ENCODE measurements at regions not wholly inside any gene's neighbourhood (a gene's known extent, or its start where the extent isn't known, plus 50 kb on each side); places are given as distances from the start of the nearest gene placed in this dataset.

DNA sequence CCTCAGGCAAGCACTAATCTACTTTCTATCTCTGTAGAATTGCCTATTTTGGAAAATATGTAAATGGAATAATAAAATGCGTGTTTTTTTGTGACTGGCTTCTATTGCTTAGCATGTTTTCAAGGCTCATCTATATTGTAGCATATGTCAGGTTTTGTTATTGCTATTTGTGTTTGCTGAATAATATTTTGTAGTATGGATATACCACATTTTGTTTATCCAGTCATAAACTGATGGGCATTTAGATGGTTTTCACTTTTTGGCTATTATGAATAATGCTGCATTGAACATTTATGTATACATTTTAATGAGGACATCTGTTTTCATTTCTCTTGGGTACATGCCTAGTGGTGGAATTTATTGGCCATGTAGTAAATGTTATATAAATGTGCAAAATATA lies 183.3 kb upstream of the ZP4 start:
- TF ChIP-seq, protein P1, sequence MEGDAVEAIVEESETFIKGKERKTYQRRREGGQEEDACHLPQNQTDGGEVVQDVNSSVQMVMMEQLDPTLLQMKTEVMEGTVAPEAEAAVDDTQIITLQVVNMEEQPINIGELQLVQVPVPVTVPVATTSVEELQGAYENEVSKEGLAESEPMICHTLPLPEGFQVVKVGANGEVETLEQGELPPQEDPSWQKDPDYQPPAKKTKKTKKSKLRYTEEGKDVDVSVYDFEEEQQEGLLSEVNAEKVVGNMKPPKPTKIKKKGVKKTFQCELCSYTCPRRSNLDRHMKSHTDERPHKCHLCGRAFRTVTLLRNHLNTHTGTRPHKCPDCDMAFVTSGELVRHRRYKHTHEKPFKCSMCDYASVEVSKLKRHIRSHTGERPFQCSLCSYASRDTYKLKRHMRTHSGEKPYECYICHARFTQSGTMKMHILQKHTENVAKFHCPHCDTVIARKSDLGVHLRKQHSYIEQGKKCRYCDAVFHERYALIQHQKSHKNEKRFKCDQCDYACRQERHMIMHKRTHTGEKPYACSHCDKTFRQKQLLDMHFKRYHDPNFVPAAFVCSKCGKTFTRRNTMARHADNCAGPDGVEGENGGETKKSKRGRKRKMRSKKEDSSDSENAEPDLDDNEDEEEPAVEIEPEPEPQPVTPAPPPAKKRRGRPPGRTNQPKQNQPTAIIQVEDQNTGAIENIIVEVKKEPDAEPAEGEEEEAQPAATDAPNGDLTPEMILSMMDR (IDR thresholded peaks at IDR 0.05; ENCODE audit: low read length, missing control alignments): no peak
- no peak for DNase-seq (ENCODE audit: low read depth)
- no peak overlapping the region for H3K4me3 ChIP-seq (replicated peaks; ENCODE audit: low read depth, low read length)

DNA sequence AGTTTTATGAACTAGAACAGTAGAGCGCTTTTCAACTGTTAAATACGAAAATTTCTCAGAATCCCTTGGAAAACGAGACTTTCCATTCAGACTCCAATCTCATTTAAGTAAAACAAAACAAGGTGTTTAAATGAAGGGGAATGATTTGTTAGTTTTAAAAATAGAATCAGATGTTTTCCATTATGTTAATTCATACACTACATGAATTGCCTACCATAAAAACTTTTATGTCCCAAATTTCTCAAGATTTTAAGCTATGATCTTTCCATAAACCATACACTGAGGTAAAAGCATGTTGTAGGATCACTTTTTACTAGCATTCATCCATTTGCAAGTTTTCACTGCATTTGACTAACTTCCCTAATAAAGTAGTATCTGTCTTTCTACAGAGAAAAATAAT lies 180.3 kb upstream of the ZP4 start:
- TF ChIP-seq, protein P1 (IDR thresholded peaks at IDR 0.05; ENCODE audit: low read length, missing control alignments): no peak
- DNase-seq (ENCODE audit: low read depth): no peak
- no peak overlapping the region for H3K4me3 ChIP-seq (replicated peaks; ENCODE audit: low read depth, low read length)

DNA sequence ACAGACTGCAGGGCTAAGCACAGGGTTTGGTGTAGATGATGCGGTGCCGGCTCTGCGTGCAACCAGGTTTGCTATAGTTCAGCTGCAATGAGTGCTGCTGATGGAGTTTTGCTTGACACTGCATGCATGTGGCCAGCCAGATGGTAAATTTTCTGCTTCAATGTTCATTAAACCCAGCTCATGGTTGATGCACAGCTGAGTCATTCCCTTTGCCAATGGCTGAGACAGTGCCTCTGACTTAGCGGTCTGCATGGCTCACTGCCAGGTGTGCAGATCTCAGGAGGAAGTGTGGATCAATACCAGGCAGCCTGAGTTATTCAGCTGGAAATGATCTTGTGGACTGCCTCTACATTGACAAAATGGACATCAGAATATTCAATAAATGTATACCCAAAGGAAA lies 172.7 kb upstream of the ZP4 start:
- no peak for DNase-seq (ENCODE audit: low read depth)
- no peak overlapping the region for H3K4me3 ChIP-seq (replicated peaks; ENCODE audit: low read depth, low read length)
- TF ChIP-seq, protein P1 (IDR thresholded peaks at IDR 0.05; ENCODE audit: low read length, missing control alignments): no peak

DNA sequence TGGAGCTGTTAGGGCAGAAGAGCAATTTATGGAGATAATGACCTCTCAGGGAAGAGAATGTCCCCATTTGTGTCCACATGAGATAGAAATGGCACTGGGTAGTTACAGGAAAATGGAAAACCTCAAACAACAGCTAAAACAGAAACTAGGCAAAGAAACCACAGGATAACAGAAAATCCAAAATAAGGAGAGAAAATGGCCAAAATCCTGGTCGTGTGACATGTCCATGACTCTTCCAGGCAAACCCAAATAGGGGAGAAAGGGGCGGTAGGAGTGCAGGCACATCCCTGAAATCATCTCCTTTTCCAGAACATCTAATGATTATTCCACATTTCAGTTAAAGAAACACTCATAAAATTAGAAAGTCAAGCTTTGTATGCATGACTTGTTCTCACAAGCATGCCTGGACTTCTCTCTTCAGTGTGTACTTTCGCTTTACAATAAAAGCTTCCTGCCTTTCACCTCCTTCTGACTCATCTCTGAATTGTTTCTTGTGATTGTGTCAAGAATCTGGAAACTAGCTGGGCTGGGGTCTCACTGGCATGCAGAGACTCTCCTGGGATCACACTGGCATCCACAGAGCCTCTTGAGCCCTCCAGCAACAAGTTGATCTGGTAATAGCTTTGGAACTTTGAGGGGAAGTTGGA lies 171.4 kb upstream of the ZP4 start:
- no peak overlapping the region for H3K4me3 ChIP-seq (replicated peaks; ENCODE audit: low read depth, low read length)
- TF ChIP-seq, protein P1 (IDR thresholded peaks at IDR 0.05; ENCODE audit: low read length, missing control alignments): no peak
- DNase-seq (ENCODE audit: low read depth): no peak

DNA sequence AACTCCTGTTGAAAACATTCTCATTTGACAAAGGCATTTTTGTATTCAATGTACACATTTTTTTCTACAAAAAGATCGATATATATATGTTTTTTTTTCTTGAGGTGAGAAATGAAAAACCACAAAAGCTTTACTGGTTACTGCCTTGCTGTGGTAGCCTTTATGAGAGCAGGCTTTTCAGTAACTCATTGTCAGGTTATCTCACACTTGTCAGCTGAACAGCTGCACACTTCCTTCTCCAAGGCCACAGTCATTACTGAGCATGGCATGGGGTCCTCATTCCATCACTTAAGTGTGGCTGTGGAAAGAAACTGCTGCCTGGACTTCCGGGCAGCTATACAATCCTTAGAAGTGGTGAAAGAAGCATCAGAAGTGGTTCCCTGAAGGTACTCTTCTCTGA lies 169.3 kb upstream of the ZP4 start:
- TF ChIP-seq, protein P1 (IDR thresholded peaks at IDR 0.05; ENCODE audit: low read length, missing control alignments): no peak
- no peak overlapping the region for H3K4me3 ChIP-seq (replicated peaks; ENCODE audit: low read depth, low read length)
- no peak for DNase-seq (ENCODE audit: low read depth)

DNA sequence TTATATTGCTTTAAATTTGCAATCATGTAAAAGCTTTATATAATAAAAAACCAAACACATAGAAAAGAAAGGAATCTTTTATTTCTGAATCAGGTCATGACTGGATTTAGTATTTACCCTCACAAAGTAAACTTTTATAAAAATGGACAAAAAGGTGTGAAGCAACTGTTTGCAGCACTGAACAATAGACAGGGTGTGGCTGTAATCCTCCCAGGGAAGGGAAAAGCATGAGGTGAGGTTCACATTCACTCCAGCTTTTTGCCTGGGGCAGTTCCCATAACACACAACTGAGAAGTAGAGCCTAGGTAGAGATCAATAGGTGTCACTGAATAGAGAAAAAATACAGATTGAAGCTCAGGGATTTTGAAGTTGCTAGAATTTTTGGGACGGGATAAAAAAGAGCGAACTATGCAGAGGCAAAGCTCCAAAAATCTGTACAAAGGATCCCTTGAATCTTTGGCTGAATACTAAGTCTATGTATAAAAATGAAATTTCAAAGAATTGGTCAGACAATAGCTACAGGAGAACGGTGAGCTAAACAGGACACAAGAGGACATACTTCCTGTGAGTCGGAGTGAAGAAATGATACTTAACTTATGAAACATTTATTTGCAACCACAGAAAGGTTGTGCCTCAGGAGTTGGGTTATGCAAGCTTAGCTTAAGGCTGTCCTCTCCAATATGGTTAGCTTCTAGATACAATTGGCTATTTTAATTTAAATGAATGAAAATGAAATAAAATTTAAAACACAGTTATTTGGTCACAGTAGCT lies 162.0 kb upstream of the ZP4 start:
- TF ChIP-seq, protein P1 (IDR thresholded peaks at IDR 0.05; ENCODE audit: low read length, missing control alignments): no peak
- DNase-seq (ENCODE audit: low read depth): no peak
- no peak overlapping the region for H3K4me3 ChIP-seq (replicated peaks; ENCODE audit: low read depth, low read length)

Measured in fibroblast of pulmonary artery (primary cell).